ENCODE measurements at regions not wholly inside any gene's neighbourhood (a gene's known extent, or its start where the extent isn't known, plus 50 kb on each side); places are given as distances from the start of the nearest gene placed in this dataset.

GRCh38 chr4:24453951-24454350 lies 130.4 kb downstream of the DHX15 start:
- Mint-ChIP-seq H3K27me3 (ENCODE audit: low read depth) (peaks cover 4% of the 10 kb centered on the region), H3K36me3 (ENCODE audit: low read depth) (no peaks in the 10 kb centered on the region), H3K9me3 (ENCODE audit: low read depth) (peaks cover 3% of the 10 kb centered on the region), H3K27ac (ENCODE audit: unreplicated experiment) (no peak overlapping the region), H3K4me1 (ENCODE audit: low read depth) (peaks cover 12% of the 10 kb centered on the region), H3K4me3 (ENCODE audit: unreplicated experiment) (no peak overlapping the region)
- no peak for DNase-seq (ENCODE audit: low spot score)
- TF ChIP-seq CTCF (IDR thresholded peaks at IDR 0.05), result no peak

- Mint-ChIP-seq H3K27ac (ENCODE audit: unreplicated experiment) (no peak overlapping the region), H3K4me1 (ENCODE audit: low read depth) (peaks cover 12% of the 10 kb centered on the region), H3K9me3 (ENCODE audit: low read depth) (peaks cover 3% of the 10 kb centered on the region), H3K36me3 (ENCODE audit: low read depth) (no peaks in the 10 kb centered on the region), H3K27me3 (ENCODE audit: low read depth) (peaks cover 5% of the 10 kb centered on the region), H3K4me3 (ENCODE audit: unreplicated experiment) (no peak overlapping the region)
- TF ChIP-seq CTCF (IDR thresholded peaks at IDR 0.05), result no peak
- no peak for DNase-seq (ENCODE audit: low spot score)
Measured at GRCh38 chr4:24451870-24452269, 132.5 kb downstream of the DHX15 start.

GRCh38 chr4:24443200-24443599 lies 141.2 kb downstream of the DHX15 start:
- Mint-ChIP-seq H3K36me3 (ENCODE audit: low read depth) (no peaks in the 10 kb centered on the region), H3K27ac (ENCODE audit: unreplicated experiment) (no peak overlapping the region), H3K4me1 (ENCODE audit: low read depth) (no peaks in the 10 kb centered on the region), H3K4me3 (ENCODE audit: unreplicated experiment) (no peak overlapping the region), H3K27me3 (ENCODE audit: low read depth) (peaks cover 11% of the 10 kb centered on the region), H3K9me3 (ENCODE audit: low read depth) (no peaks in the 10 kb centered on the region)
- no peak for TF ChIP-seq CTCF (IDR thresholded peaks at IDR 0.05)
- no peak for DNase-seq (ENCODE audit: low spot score)

DNA sequence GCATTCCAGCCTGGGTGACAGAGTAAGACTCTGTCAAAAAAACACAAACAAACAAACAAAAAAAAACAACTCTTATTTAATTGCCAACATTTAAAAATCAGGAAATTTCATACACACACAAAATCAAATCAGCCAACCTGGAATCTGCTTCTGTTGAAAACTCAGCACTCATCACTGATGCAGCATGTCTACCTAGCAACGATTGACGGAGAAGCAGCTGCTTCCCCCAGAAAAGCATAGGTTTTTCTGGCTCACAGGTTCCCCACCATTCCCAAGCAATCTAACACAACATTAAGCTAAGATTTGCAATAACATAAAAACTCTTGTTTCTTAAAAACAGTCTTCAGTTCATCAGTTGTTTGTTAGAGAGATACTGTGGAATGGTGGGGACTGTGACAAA lies 143.6 kb downstream of the DHX15 start:
- Mint-ChIP-seq H3K4me3 (ENCODE audit: unreplicated experiment) (no peak overlapping the region), H3K36me3 (ENCODE audit: low read depth) (no peaks in the 10 kb centered on the region), H3K9me3 (ENCODE audit: low read depth) (no peaks in the 10 kb centered on the region), H3K4me1 (ENCODE audit: low read depth) (no peaks in the 10 kb centered on the region), H3K27ac (ENCODE audit: unreplicated experiment) (no peak overlapping the region), H3K27me3 (ENCODE audit: low read depth) (peaks cover 5% of the 10 kb centered on the region)
- TF ChIP-seq CTCF (IDR thresholded peaks at IDR 0.05), result no peak
- no peak for DNase-seq (ENCODE audit: low spot score)

DNA sequence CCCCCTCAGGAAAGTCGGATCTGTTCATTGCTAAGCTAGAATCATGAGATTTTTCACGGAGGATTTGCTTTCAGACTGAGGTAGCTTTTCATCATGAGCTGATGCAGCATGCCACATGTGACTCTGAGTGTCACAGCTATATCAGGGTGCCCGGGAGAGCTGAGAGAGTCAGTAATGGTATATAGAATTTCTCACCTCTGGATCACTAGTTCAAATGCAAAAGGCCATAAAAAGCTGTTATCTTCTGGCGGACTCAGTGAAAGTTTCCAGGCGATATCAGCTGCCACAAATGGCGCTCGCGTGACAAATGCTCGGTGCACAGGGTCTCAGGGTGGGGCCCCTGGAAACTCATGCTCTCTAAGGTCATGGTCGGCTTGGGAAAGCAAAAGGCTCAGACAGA lies 150.1 kb downstream of the DHX15 start:
- Mint-ChIP-seq H3K4me1 (ENCODE audit: low read depth) (peaks cover 2% of the 10 kb centered on the region), H3K36me3 (ENCODE audit: low read depth) (peaks cover 2% of the 10 kb centered on the region), H3K27me3 (ENCODE audit: low read depth) (peaks cover 20% of the 10 kb centered on the region), H3K9me3 (ENCODE audit: low read depth) (no peaks in the 10 kb centered on the region), H3K4me3 (ENCODE audit: unreplicated experiment) (no peak overlapping the region), H3K27ac (ENCODE audit: unreplicated experiment) (no peak overlapping the region)
- no peak for TF ChIP-seq CTCF (IDR thresholded peaks at IDR 0.05)
- no peak for DNase-seq (ENCODE audit: low spot score)

All from chondrocyte (in vitro differentiated cells).